ENCODE measurements at regions not wholly inside any gene's neighbourhood (a gene's known extent, or its start where the extent isn't known, plus 50 kb on each side); places are given as distances from the start of the nearest gene placed in this dataset.

- no peak for TF ChIP-seq EZH2 (IDR thresholded peaks at IDR 0.05; ENCODE audit: low read depth, low read length, severe bottlenecking)
- no peak for TF ChIP-seq CBX8 (IDR thresholded peaks at IDR 0.05; ENCODE audit: borderline replicate concordance, low read depth, low read length)
- no peak for TF ChIP-seq JUN (IDR thresholded peaks at IDR 0.05; ENCODE audit: low read depth, low read length)
- TF ChIP-seq POLR2A (IDR thresholded peaks at IDR 0.05; ENCODE audit: control extremely low read depth in 1 of 2, low read depth in 2 of 2, low read length in 2 of 2) = no peak
Measured at GRCh38 chr1:229864686-229865230, 202.3 kb upstream of the GALNT2 start.
